ENCODE measurements at regions not wholly inside any gene's neighbourhood (a gene's known extent, or its start where the extent isn't known, plus 50 kb on each side); places are given as distances from the start of the nearest gene placed in this dataset.

DNA sequence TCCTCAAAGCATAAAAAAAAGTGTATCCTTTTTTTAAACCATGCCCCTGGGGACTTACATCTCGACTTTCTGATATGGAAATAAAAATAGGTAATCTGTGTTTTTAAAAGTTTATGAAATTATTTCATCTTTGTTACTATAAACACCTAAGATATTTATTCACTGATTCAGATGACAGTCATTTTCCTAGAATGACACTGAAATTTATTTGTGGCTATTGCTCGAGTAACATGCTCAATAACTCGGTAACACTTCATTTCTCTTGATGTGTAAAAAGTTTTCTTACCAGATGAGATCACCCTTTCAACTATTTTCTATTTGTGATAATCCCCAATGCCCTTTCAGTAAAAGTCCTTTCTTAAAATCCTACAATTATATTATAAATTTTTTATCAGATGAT is 495.8 kb downstream of the TTLL7 start:
- TF ChIP-seq, protein P1, sequence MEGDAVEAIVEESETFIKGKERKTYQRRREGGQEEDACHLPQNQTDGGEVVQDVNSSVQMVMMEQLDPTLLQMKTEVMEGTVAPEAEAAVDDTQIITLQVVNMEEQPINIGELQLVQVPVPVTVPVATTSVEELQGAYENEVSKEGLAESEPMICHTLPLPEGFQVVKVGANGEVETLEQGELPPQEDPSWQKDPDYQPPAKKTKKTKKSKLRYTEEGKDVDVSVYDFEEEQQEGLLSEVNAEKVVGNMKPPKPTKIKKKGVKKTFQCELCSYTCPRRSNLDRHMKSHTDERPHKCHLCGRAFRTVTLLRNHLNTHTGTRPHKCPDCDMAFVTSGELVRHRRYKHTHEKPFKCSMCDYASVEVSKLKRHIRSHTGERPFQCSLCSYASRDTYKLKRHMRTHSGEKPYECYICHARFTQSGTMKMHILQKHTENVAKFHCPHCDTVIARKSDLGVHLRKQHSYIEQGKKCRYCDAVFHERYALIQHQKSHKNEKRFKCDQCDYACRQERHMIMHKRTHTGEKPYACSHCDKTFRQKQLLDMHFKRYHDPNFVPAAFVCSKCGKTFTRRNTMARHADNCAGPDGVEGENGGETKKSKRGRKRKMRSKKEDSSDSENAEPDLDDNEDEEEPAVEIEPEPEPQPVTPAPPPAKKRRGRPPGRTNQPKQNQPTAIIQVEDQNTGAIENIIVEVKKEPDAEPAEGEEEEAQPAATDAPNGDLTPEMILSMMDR (IDR thresholded peaks at IDR 0.05): no peak
- TF ChIP-seq POLR2A (IDR thresholded peaks at IDR 0.05): no peak
